ENCODE measurements at regions not wholly inside any gene's neighbourhood (a gene's known extent, or its start where the extent isn't known, plus 50 kb on each side); places are given as distances from the start of the nearest gene placed in this dataset.
"Not testable (repeated sequence)": the region's sequence is repeated elsewhere in the genome, so short reads cannot be mapped to it uniquely, and the experiment has no call there.

DNA sequence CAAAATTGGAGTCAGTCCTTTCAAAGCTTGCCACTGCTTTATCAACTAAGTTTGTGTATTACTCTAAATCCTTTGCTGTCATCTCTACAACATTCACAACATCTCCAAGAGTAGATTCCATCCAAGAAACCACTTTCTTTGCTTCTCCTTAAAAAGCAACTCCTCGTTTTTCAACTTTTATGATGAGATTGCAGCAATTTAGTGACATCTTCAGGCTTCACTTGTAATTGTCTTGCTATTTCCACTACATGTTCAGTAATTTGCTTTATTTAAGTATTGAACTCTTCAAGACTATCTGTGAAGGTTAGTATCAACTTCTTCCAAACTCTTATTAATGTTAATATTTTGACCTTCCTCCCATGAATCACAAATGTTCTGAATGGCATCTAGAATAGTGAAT is 747.9 kb downstream of the TMTC2 start:
- TF ChIP-seq, protein P1, sequence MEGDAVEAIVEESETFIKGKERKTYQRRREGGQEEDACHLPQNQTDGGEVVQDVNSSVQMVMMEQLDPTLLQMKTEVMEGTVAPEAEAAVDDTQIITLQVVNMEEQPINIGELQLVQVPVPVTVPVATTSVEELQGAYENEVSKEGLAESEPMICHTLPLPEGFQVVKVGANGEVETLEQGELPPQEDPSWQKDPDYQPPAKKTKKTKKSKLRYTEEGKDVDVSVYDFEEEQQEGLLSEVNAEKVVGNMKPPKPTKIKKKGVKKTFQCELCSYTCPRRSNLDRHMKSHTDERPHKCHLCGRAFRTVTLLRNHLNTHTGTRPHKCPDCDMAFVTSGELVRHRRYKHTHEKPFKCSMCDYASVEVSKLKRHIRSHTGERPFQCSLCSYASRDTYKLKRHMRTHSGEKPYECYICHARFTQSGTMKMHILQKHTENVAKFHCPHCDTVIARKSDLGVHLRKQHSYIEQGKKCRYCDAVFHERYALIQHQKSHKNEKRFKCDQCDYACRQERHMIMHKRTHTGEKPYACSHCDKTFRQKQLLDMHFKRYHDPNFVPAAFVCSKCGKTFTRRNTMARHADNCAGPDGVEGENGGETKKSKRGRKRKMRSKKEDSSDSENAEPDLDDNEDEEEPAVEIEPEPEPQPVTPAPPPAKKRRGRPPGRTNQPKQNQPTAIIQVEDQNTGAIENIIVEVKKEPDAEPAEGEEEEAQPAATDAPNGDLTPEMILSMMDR (IDR thresholded peaks at IDR 0.05; ENCODE audit: unreplicated experiment): no peak
- no peaks in the 10 kb centered on the region for H3K27me3 Mint-ChIP-seq (ENCODE audit: unreplicated experiment)
- CTCF ChIA-PET: no interaction called here
- no peaks in the 10 kb centered on the region for H3K4me1 Mint-ChIP-seq (ENCODE audit: low read depth, unreplicated experiment)
- no peak for DNase-seq
- no peak overlapping the region for H3K4me3 Mint-ChIP-seq (ENCODE audit: low read depth, unreplicated experiment)
- no TSS peak for BruUV-seq (replicated peaks)
- intact Hi-C loops (cut with micrococcal nuclease; ENCODE audit: unreplicated experiment): no loop called here
- peaks cover 14% of the 10 kb centered on the region for H3K9me3 Mint-ChIP-seq (ENCODE audit: low read depth, unreplicated experiment)
- no peak overlapping the region for H3K27ac Mint-ChIP-seq (ENCODE audit: unreplicated experiment)
- H3K36me3 Mint-ChIP-seq (ENCODE audit: insufficient read depth, unreplicated experiment): no peaks in the 10 kb centered on the region

DNA sequence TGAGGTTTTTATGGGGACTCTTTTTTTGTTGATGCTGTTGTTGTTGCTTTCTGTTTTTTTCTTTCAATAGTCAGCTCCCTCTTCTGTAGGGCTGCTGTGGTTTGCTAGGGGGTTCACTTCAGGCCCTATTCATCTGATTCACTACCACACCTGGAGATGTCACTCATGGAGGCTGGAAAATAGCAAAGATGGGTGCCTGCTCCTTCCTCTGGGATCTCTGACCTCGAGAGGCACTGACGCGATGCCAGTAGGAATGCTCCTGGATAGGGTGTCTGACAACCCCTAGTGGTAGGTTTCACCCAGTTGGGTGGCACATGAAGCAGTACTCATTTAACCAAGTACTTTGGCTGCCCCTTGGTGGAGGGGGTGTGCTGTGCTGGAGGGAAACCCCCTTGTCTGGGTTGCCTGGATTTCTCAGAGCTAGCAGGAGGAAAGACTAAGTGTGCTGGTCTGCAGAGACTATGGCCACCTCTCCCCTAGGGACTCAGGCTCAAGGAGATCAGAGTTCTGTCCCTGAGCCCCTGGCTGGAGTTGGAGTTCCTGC is 745.5 kb downstream of the TMTC2 start:
- BruUV-seq (replicated peaks): no TSS peak

DNA sequence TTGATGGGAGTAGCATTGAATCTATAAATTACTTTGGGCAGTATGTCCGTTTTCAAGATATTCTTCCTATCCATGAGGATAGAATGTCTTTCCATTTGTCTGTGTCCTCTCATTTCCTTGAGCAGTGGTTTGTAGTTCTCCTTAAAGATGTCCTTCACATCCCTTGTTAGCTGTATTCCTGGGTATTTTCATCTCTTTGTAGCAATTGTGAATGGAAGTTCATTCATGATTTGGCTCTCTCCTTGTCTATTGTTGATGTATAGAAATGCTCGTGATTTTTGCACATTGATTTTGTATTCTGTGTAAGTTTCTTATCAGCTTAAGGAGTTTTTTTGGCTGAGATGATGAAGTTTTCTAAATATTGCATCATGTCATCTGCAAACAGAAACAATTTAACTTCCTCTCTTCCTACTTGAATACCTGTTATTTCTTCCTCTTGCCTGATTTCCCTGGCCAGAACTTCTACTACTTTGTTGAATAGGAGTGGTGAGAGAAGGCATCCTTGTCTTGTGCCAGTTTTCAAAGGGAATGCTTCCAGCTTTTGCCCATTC is 741.0 kb downstream of the TMTC2 start:
- not testable (repeated sequence) for H3K27ac Mint-ChIP-seq (ENCODE audit: unreplicated experiment)
- CTCF ChIA-PET: interaction anchor here (0.8 kb wide), 1 partner anchor 10 kb away, joined by 3 read pairs; no protein-coding TSS in a partner anchor

More for the DNA sequence above, 745.5 kb downstream of the TMTC2 start:
- H3K27me3 Mint-ChIP-seq (ENCODE audit: unreplicated experiment): no peaks in the 10 kb centered on the region
- no peaks in the 10 kb centered on the region for H3K4me1 Mint-ChIP-seq (ENCODE audit: low read depth, unreplicated experiment)
- no peak for DNase-seq
- no peaks in the 10 kb centered on the region for H3K36me3 Mint-ChIP-seq (ENCODE audit: insufficient read depth, unreplicated experiment)
- TF ChIP-seq, protein P1 (IDR thresholded peaks at IDR 0.05; ENCODE audit: unreplicated experiment): no peak
- H3K27ac Mint-ChIP-seq (ENCODE audit: unreplicated experiment): no peak overlapping the region
- H3K4me3 Mint-ChIP-seq (ENCODE audit: low read depth, unreplicated experiment): no peak overlapping the region
- intact Hi-C loops (cut with micrococcal nuclease; ENCODE audit: unreplicated experiment): no loop called here
- peaks cover 14% of the 10 kb centered on the region for H3K9me3 Mint-ChIP-seq (ENCODE audit: low read depth, unreplicated experiment)
- CTCF ChIA-PET: no interaction called here

DNA sequence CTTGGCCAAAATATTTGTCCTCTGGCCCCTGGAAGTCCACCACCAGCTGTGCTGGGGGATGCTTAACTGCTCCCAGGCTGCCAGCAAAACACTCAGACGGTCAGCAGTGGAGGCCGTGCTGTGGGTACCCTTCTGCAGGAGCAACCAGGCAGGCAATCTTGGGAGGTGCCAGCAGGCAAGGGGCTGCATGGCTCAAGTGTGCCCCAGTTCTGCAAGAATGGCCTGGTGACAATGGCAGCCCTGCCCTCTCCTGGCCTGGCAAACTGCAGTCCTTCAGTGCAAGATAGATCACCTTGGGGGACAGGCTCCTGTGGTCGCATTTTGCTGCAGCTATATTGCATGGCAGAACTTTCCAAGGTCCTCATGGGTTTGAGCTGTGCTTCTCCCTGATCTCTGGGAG is 728.3 kb downstream of the TMTC2 start:
- no TSS peak for BruUV-seq (replicated peaks)

More for the DNA sequence above, 741.0 kb downstream of the TMTC2 start:
- H3K4me1 Mint-ChIP-seq (ENCODE audit: low read depth, unreplicated experiment); H3K27me3 Mint-ChIP-seq (ENCODE audit: unreplicated experiment); intact Hi-C loops (cut with micrococcal nuclease; ENCODE audit: unreplicated experiment); H3K4me3 Mint-ChIP-seq (ENCODE audit: low read depth, unreplicated experiment); H3K36me3 Mint-ChIP-seq (ENCODE audit: insufficient read depth, unreplicated experiment); DNase-seq; BruUV-seq (replicated peaks): not testable (repeated sequence)
- peaks cover 16% of the 10 kb centered on the region for H3K9me3 Mint-ChIP-seq (ENCODE audit: low read depth, unreplicated experiment)

More for the DNA sequence above, 728.3 kb downstream of the TMTC2 start:
- H3K36me3 Mint-ChIP-seq (ENCODE audit: insufficient read depth, unreplicated experiment): no peaks in the 10 kb centered on the region
- intact Hi-C loops (cut with micrococcal nuclease; ENCODE audit: unreplicated experiment): no loop called here
- no peak overlapping the region for H3K27ac Mint-ChIP-seq (ENCODE audit: unreplicated experiment)
- no peaks in the 10 kb centered on the region for H3K4me1 Mint-ChIP-seq (ENCODE audit: low read depth, unreplicated experiment)
- DNase-seq: no peak
- H3K9me3 Mint-ChIP-seq (ENCODE audit: low read depth, unreplicated experiment): peaks cover 5% of the 10 kb centered on the region
- no peaks in the 10 kb centered on the region for H3K27me3 Mint-ChIP-seq (ENCODE audit: unreplicated experiment)
- TF ChIP-seq, protein P1 (IDR thresholded peaks at IDR 0.05; ENCODE audit: unreplicated experiment): no peak
- H3K4me3 Mint-ChIP-seq (ENCODE audit: low read depth, unreplicated experiment): no peak overlapping the region
- CTCF ChIA-PET: interaction anchor here (0.6 kb wide), 1 partner anchor 591 kb away, joined by 8 read pairs; no protein-coding TSS in a partner anchor
